ENCODE measurements at regions not wholly inside any gene's neighbourhood (a gene's known extent, or its start where the extent isn't known, plus 50 kb on each side); places are given as distances from the start of the nearest gene placed in this dataset.
"Not testable (repeated sequence)": the region's sequence is repeated elsewhere in the genome, so short reads cannot be mapped to it uniquely, and the experiment has no call there.

DNA sequence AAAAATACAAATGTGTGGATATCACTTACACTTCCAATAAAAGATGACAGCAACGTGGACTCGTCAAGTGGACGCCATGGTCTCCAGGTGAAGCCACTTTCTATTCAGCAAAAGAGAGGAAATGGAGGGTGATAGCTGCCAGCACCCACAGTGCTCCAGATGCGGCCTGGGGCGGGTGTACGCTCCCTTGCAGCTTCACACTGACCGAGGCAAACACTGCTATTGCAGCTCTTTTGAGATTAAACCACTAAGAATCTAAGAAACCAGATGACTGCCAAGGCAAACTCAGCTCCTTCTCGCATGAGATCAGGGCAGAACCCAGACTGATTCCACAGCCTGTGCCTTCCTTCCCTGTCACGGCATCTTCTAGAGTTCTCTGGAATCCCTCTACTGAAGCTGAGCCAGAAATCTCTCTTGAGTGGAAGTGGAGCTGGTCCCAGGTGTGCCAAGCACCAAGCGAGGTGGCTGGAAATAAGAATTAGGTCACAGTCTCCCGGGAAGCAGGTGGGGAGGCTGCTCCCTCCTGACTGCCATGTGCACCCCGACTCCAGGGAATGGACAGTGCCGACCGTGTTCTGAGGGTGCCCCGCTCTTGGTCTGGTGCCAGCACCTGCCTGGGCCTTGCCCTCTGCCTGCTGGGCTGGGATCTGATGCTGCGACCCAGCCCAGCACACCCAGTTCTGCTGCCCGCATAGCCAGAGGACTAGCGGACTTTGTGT, 90.1 kb upstream of the AFDN start:
- no peak for DNase-seq

DNA sequence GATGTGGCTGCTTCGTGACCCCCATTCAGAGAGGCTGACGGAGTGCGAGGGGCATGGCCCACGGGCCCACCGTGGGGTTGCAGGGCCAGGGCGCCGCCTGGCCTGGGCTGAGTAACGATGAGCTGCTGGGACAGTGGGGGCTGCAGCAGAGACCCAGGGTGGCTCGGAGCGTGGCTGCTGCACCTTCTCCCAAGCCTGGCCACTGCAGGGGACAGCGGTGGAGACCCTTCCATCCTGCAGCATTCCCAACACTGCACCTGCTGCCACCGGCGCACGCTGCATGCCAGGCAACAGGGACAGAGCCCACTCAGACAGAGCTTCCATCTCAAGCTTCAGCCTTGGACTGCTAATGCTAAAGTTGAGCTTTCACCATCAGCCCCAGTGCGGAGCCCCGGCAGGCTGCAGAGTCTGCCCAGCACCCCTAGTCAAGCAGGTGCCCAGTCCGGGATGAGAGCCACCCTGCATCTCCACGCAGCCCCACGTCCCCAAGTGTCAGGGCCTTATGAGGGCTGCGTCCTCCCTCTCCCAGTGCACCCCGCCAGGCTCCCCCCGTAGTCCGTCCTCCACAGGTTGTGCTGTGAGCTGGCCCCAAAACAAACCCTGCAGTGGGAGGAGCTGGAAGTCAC, 89.4 kb upstream of the AFDN start:
- DNase-seq = no peak

DNA sequence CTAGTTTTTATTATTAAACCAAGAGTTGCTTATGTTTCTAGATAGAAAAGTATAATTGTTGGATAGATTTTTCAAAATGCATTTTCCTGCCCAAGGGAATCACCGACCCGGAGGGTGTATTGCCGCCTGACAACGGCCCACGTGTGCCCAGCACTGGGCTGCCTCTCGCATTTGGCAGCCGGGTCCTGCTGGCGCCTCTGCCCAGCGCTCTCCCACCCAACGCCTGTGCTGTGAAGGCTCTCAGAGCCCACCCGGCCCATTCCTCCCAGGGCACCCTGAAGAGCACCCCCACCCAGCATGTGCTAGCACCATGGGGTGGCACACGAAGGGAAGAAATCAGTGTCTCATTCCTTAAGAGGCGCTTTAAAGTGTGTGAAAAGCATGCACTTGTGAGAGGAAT, 88.3 kb upstream of the AFDN start:
- no peak for DNase-seq

DNA sequence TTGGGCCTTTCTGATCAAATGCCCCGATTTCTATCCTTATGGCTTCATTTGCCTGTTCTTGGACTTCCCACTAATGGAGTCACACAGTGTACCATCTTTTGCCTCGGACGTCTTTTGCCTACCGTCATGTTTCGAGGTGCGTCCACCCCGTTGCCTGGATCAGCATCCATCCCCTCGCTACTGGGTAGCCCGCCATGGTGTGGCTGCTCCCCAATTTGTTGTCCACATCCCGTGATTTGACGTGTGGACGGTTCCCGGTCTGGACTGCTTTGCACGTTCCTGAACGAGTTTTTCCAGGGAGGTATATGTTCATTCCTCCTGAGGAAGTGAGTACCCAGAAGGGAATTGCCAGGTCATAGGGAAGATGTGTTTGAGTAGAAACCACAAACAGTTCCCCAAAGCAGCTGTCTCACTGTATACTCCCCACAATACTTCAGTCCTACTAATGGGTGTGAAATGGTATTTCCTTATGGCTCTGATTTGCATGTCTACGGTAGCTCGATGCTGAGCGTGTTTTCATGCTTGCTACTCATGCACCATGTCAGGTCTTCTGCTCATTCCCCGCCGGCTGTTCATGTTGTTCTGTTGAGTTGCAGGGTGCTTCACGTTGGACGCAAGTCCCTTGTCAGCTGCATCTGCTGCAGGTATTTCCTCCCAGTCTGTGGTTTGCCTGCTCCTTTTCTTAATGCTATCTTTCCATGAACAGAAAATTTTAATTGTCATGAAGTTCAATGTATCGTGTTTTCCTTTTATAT, 86.8 kb upstream of the AFDN start:
- no peak for DNase-seq

DNA sequence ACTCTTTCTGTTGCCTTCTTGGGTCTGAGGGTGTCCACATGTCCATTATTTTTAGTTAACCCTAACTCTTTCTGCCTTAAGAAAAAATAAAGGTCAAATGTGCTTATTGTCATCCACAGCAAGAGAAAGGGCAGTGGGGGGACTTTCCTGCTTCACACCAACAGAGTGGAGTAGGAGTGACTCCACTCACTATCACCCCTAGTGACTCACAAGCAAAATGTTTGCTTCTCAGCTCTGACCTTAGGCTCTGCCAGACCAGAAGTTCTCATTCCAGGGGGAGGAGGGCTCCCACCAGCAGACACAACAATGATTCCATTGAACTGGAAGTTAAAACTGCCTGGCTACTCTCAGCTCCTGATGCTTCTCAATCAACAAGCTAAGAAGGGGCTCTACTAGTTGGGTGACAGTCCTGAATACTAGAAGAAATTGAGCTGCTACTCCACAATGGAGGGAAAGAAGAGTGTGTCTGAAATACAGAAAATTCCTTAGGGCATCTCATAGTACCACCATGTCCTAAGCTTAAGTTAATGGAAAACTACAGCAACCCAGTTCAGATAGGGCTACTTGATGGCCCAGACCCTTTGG, 83.9 kb upstream of the AFDN start:
- no peak for DNase-seq

DNA sequence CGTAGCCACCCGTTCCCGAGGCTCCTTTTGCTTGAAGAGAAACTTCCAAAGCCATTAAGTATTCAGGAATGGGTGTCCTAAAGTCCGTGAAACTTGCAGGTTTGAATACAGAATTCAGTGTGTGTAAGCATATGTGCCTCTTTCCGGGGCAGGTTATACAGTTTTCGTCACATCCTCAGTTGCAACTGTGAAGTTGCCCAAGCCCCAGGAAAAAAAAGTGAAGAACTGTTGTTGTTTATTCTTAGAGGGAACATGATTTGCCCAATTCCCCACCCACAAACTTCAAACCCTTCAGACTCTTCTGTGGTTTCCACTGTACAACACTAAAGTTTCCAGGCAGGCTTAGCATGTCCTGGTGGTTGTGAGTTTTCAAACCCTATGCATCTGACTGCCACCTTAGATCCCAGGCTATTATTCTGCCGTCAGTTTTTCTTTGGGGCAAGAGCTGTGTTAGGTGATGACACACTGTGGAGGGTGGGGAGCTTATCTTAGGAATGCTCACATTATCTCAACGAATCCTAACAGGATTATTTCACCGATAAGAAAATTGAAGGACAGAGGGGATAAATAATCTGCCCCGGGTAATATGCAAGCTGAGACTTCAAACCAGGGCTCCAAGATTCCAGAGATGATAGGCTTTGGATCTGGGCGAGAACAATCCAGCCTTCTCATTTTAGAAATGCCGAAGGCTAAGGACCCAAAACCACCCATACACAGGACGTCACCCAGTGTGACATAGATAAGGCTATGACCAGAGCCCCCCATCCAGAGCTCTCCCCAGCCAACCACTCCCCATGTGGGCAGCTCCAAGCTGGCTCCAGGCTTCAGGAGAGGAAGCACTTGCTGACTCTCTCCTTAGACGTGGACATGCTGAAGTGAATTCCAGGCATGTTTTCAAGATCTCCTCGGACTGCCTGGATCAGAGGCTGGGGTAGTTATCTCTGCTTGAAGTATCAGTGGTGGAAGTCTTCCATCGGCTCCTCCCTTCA, 81.7 kb upstream of the AFDN start:
- no peak for DNase-seq

DNA sequence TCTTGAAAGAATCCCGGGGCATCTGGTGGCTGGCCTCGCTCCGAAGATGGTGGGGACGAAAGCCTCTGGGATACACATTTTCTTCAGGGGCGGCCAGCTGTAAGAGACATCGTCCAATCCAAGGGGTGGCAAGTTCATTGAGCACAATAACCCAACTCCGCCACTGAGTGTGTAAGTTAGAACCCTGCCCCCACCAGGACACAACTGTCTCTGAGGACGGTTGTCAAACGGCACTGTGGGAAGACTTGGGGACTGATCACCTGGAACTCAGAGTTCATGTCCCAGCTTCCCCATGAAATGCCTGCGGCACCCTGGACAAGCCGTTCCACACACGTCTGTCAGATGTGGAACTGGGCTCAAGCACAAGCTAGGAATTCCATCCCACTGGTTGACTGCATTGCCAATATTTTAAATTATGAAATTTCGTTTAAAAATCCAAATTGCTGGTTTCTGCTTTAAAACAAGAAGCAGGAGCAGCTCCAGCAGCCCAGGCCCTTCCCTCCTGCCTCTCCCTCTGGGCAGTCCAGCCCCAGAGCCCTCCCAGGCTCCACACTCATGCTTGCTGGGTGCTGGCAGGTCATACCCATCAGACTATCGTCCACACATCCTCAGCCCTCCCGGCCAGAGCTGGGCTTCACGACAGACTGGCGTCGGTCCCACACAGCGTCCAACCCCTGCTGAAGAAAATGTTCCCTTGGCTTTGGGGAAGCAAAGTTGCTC, 80.9 kb upstream of the AFDN start:
- DNase-seq = no peak

DNA sequence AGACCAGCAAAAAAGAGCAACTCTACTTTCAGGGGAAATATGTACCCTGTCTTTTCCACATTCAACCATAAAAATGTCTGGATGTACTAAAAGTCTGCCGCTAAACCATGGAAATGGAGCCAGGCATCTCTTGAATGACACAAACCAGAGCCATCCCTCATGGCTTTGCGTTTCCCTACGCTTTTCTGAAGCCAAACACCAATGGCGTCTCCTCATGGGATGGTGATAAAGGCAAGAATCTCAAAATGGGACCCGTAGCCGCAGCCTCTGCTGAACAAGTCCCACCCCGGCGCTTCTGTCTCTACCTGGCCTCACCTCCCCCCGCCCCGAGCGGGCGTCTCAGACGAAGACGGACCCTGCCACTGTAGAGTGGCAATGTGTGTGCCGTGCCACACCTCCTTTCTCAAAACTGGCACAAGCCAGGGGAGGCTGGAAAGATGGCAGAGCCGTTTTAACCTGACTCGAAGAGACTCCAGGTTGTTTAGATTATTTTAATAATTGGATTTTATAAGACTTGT, 80.3 kb upstream of the AFDN start:
- DNase-seq = no peak

DNA sequence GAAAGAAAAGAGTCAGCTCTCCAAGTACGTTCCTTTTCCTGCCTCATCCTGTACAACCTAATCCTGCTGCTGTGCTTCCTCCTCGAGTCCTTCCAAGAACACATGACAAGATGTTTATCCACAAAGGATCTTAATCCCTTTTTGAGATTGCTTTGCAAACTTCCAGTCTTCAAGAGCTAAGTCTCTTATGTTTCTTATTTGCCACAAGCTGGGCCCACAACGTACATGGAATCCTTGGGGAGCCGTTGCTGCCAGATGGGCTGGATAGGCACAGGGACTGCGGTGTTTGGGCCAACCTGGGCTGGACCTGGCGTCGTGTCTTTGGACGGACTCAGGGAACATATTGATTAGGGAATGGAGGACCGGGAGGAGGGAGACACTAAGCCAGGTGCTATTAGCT, 79.7 kb upstream of the AFDN start:
- no peak for DNase-seq

DNA sequence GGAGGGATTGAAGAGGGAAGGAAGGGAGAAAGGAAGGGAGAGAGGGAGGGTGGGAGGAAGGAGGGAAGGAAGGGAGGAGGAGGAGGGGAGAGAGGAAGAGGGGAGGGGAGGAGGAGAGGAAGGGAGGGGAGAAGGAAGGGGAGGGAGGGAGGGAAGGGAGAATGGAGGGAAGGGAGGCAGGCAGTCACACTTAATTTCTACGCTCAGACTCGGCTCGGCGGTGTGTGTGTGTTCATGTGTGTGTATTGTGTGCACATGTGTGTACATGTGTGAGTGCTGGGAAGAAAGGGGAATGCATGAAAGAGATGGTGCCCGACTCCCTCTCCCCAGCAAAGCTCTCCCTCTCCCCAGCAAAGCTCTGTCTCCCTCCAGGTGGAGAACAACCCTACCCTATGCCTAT, 79.1 kb upstream of the AFDN start:
- no peak for DNase-seq

DNA sequence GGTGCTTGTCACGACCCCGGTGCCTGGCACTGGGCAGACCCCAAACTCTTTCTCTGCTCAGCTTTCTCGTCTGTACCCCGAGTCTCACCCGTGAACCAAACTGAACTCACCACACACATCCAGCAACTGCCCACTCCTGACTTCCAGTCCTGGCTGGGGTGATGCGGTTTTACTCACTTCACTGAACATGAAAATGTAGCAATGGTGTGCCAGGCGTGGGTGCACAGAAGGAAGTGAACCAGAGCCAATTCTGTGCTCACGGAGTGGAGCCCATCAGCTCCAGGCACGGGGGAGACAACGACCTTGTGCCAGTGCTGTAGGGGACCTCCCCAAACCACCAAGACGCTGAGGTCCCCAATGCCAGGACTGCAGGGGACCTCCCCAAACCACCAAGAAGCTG, 78.7 kb upstream of the AFDN start:
- DNase-seq = no peak

DNA sequence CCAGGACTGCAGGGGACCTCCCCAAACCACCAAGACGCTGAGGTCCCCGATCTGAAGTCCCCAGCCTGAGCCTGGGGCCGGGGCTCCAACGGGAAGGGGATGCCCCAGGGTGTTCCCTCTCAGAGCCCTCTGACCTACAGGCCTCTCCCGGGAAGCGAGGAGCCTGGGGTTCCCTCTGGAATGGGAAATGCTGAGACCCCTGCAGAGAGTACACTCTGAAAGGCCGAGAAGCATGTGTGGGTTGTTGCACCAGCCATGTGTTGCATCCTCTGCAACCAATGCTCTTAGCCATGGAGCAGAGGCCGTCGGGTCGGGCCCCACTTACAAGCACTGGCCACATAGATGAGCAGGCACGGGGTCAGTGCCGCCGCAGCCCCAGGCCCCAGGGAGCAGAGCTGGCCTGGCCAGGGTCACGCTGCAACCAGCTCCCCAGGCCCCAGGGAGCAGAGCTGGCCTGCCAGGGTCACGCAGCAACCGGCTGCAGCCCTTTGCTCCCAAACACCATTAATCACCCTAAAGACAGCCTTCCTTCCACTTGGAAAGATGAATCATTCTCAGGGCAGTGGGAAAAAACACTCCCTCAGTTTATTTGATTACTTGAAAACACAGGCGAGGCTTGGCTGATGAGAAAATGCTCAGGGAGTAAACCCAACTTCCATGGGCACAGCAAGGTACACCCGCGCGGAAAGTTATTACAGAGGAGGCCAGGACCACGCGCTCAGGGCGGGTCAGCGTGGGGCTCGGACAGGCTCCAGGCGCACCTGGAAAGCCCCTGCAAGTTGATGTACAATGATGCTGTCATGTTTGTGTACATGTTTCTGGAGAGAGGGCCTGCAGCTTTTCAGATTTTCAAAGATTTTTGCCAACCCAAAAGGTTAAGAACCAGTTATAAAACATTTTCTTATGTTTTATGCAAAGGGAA, 78.0 kb upstream of the AFDN start:
- DNase-seq = no peak

DNA sequence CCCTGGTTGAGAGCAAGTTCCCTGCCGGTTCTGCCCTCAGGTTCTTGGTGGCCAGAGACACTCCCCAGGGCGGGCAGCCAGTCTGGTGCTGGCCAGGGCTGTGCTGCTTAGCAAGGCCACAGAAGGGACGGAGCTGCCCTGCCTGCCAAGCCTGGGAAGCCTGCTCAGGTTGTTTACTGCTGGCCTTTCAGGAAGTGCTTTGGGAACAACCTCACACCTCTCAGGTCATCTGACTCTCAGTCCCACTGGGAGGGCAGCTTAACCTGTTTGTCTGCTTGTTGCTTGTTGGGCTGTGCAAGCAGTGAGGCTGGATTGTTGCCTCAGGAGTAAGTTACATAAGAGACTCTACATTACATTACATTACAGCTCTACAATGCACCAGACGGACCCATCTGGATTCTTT, 75.8 kb upstream of the AFDN start:
- DNase-seq = no peak

DNA sequence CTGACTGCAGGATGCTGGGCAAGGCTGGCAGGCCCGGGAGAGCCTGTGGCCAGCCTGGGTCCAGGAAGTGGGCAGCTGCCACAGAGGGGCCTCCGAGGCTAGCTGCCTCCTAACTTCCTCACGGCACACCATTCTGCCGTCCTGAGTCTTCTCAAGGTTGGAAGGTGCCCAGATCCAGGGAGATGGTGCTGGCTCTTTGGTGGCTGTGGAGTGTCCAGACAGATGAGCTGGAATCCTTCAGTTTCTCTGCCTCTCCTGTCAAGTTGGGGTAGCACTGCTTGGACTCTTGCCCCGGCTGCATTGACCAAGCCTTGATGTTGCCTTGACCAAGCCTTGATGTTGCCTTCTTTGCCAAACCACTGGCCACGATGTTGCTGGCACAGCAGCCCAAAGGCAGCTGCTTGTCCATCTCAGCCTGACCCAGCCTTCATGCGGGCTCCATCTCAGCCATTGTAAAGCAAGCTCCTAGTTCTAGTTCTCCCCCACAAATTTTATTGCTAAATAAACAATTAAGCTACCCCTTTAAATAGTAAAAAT, 75.1 kb upstream of the AFDN start:
- DNase-seq = no peak

DNA sequence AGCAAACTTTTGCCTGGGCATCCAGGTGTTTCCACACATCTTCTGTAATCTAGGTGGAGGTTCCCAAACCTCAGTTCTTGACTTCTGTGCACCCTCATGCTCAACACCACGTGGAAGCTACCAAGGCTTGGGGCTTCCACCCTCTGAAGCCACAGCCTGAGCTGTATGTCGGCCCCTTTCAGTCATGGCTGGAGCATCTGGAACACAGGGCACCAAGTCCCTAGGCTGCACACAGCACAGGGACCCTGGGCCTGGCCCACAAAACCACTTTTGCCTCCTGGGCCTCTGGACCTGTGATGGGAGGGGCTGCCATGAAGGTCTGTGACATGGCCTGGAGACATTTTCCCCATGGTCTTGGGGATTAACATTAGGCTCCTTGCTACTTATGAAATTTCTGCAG, 73.4 kb upstream of the AFDN start:
- DNase-seq = not testable (repeated sequence)

DNA sequence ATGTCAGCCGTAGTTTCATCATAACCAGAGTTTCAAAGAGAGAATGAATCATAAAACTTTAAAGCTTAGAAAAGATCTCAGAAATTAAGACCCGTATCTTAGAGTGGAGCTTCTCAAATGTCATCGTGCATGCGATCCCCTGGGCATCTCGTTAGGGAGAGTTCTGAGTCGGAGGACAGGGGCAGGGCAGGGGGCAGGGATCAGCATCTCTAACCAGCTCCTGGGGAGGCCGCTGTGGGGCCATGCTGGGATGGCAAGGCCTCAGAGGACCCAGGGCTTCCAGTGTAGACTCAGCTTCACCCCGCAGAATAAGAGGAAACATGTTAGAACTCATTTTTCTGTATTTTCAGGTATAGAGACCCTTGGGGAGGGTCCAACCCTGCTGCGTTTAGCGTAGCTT, 72.0 kb upstream of the AFDN start:
- DNase-seq = no peak

DNA sequence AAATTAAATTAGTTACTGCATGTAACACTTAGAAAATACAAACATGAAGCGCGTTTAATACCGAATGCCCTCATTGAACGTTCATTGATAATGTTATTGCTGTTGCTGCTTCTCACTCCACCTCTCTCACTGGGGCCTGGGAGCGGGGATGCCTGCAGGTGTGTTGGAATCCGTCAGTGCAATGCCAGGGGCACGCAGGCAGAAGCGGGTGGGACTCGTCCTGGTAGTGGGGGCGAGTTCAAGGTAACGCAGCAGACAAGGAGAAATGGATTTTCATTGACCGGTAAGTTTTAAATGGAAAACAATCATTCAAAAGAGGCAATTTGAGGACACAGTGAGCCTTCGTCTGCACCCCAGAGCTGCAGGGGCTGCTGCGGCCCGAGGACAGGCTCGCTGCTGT, 71.2 kb upstream of the AFDN start:
- no peak for DNase-seq

DNA sequence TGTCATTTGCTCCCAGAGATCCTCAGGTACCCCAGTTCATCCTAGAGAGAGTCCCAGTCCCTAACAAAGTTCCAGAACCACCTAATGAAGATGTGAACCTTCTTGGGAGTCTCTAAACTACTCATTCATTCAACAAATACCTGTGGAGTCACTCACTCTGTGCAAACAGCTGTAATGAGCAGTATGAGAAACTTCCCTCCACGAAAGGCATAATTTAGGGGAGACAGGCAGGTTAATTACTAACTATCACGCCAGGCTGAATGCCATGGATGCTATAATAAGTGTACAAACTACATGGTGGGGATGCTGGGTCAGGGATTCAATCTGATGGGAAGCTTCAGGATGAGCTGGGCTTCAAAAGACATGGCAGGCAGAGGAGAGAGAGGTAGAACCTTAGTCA, 70.1 kb upstream of the AFDN start:
- no peak for DNase-seq

DNA sequence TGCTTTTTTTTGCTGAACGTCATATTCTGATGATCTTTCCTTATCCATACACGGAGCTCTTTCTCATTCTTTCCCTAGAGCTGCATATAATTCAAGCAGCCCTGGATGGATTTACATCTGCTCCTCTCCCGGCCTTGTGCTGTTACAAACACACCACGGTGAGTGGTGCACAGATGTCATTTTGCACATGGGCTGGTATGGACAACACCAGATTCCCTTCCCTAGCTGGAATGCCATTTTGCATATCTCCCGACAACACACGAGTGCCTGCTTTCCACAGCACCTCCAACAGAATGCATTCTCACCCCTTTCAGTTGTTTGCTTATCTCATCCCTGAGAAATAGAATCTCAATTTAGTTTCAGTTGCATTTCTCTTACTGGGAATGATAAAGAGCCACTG, 69.5 kb upstream of the AFDN start:
- no peak for DNase-seq

DNA sequence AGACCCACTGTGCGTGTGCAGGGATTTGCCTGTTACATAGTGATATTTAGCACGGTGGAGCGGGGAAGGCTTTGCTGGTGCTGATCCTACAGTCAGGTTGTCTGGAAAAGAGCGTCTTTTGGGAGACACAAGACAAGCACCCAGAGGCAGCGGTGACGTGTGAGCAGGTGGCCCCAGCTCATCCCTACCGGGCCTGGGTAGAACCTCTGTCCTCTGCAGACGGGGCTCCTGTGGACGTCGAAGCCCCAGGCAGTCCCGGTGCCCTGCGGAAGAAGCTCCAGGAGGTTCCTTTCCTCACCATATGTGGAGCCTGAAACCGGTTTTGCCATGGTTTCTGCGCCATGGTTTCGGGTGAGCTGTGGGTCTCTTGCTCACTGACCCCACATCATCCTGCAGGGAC, 68.9 kb upstream of the AFDN start:
- DNase-seq = no peak
